Glutamatergic neuron (in vitro differentiated cells): ENCODE measurements at regions not wholly inside any gene's neighbourhood (a gene's known extent, or its start where the extent isn't known, plus 50 kb on each side); places are given as distances from the start of the nearest gene placed in this dataset.
A peak's percentile ranks its signal among the peaks of the same experiment; 100 is the strongest.

Experiments used
- DNase-seq: peaks from one replicate; pipeline ENCODE4 v3.0.0; 2022
- H3K27ac Mint-ChIP-seq: one replicate; pipeline ENCODE4 v1.8.0; 2020; ENCODE audit warnings: mild to moderate bottlenecking, mixed read lengths, inconsistent platforms; ENCODE audit not compliant: unreplicated experiment
- H3K27me3 Mint-ChIP-seq: one replicate; pipeline ENCODE4 v1.8.0; 2020; ENCODE audit warnings: mild to moderate bottlenecking, moderate library complexity, mixed read lengths, inconsistent platforms; ENCODE audit not compliant: unreplicated experiment
- H3K36me3 Mint-ChIP-seq: one replicate; pipeline ENCODE4 v1.8.0; 2020; ENCODE audit warnings: mild to moderate bottlenecking, mixed read lengths, inconsistent platforms; ENCODE audit not compliant: unreplicated experiment
- H3K4me1 Mint-ChIP-seq: one replicate; pipeline ENCODE4 v1.8.0; 2020; ENCODE audit warnings: mild to moderate bottlenecking, low read depth, mixed read lengths, inconsistent platforms; ENCODE audit not compliant: unreplicated experiment
- H3K4me3 Mint-ChIP-seq: one replicate; pipeline ENCODE4 v1.8.0; 2020; ENCODE audit warnings: mild to moderate bottlenecking, mixed read lengths, inconsistent platforms; ENCODE audit not compliant: unreplicated experiment
- H3K9me3 Mint-ChIP-seq: one replicate; pipeline ENCODE4 v1.8.0; 2020; ENCODE audit warnings: mild to moderate bottlenecking, moderate library complexity, mixed read lengths, inconsistent platforms; ENCODE audit not compliant: unreplicated experiment
- CTCF ChIP-seq: fragments of 200-600 bp; sonication (generic); IDR thresholded peaks from one replicate; pipeline ENCODE4 v1.5.0; 2021; ENCODE audit not compliant: partially characterized antibody, unreplicated experiment

- DNase-seq: no peak
- Mint-ChIP-seq H3K4me1 (no peaks in the 10 kb centered on the region), H3K9me3 (peaks cover 2% of the 10 kb centered on the region), H3K27ac (no peak overlapping the region), H3K36me3 (no peaks in the 10 kb centered on the region), H3K27me3 (no peaks in the 10 kb centered on the region), H3K4me3 (no peak overlapping the region)
- no peak for TF ChIP-seq CTCF
Measured at GRCh38 chr16:66286527-66286926, 80.0 kb upstream of the CDH5 start.

GRCh38 chr16:66278604-66279262 is 87.8 kb upstream of the CDH5 start:
- Mint-ChIP-seq H3K4me1 (no peaks in the 10 kb centered on the region), H3K27me3 (peaks cover 4% of the 10 kb centered on the region), H3K9me3 (peaks cover 12% of the 10 kb centered on the region), H3K4me3 (no peak overlapping the region), H3K36me3 (peaks cover 35% of the 10 kb centered on the region), H3K27ac (no peak overlapping the region)
- TF ChIP-seq CTCF: no peak
- no peak for DNase-seq

- no peak overlapping the region for H3K4me3 Mint-ChIP-seq
- H3K9me3 Mint-ChIP-seq: peaks cover 14% of the 10 kb centered on the region
- no peaks in the 10 kb centered on the region for H3K4me1 Mint-ChIP-seq
- no peak overlapping the region for H3K27ac Mint-ChIP-seq
- DNase-seq: no peak
- TF ChIP-seq CTCF: no peak
- H3K36me3 Mint-ChIP-seq: peaks cover 35% of the 10 kb centered on the region
- H3K27me3 Mint-ChIP-seq: peaks cover 4% of the 10 kb centered on the region
Measured at GRCh38 chr16:66278111-66278531, 88.4 kb upstream of the CDH5 start.

- DNase-seq: no peak
- Mint-ChIP-seq H3K27me3 (peaks cover 5% of the 10 kb centered on the region), H3K9me3 (peaks cover 13% of the 10 kb centered on the region), H3K4me3 (no peak overlapping the region), H3K4me1 (no peaks in the 10 kb centered on the region), H3K36me3 (peaks cover 35% of the 10 kb centered on the region), H3K27ac (no peak overlapping the region)
- TF ChIP-seq CTCF: no peak
Measured at GRCh38 chr16:66277311-66278070, 89.0 kb upstream of the CDH5 start.

GRCh38 chr16:66275775-66276428 is 90.6 kb upstream of the CDH5 start:
- H3K27ac Mint-ChIP-seq: no peak overlapping the region
- H3K27me3 Mint-ChIP-seq: peaks cover 6% of the 10 kb centered on the region
- no peaks in the 10 kb centered on the region for H3K4me1 Mint-ChIP-seq

More at GRCh38 chr16:66275775-66276428, 90.6 kb upstream of the CDH5 start:
- H3K9me3 Mint-ChIP-seq: peaks cover 12% of the 10 kb centered on the region
- TF ChIP-seq CTCF: peak; percentile 57
- no peak overlapping the region for H3K4me3 Mint-ChIP-seq
- peaks cover 35% of the 10 kb centered on the region for H3K36me3 Mint-ChIP-seq
- DNase-seq: no peak
